GM13977 (cell line): ENCODE measurements at regions not wholly inside any gene's neighbourhood (a gene's known extent, or its start where the extent isn't known, plus 50 kb on each side); places are given as distances from the start of the nearest gene placed in this dataset.
"Not testable (repeated sequence)": the region's sequence is repeated elsewhere in the genome, so short reads cannot be mapped to it uniquely, and the experiment has no call there.

Experiments
- DNase-seq: peaks from one replicate; pipeline ENCODE4 v3.0.0; 2012; ENCODE audit warnings: low spot score
- in situ Hi-C: fragments of 300-500 bp; cut with MboI; formaldehyde crosslinking; loops from one replicate; pipeline ENCODE4 v1.12.0; 2022; ENCODE audit warnings: low sequenced_read_pairs, low pct_unique_long_range_greater_than_20kb, mixed read lengths, inconsistent platforms; ENCODE audit not compliant: unreplicated experiment
- TF ChIP-seq, protein P1 (sequence below): IDR thresholded peaks from 2 replicates; pipeline ENCODE4 v1.5.1; 2012; ENCODE audit warnings: mild to moderate bottlenecking, control low read depth; ENCODE audit not compliant: insufficient read depth; ENCODE audit errors: extremely low read depth, missing control alignments

DNA sequence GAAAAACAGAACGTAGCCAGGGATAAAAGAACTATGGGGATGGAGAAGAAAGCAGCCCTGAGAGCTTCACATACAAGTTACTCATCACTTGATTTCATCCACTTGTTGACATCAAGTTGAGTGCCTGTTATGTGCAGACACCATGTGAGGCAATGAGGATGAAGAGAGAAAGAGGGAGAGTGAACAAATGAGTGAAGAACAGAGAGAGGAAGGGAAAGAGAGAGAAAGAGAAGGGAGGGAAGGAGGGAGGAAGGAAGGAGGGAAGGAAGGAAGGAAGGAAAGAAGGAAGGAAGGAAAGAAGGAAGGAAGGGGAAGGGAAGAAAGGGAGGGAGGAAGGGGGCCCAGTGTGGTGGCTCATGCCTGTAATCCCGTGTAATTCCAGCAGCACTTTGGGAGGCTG lies 72.3 kb upstream of the SMAD3 start:
- TF ChIP-seq, protein P1, sequence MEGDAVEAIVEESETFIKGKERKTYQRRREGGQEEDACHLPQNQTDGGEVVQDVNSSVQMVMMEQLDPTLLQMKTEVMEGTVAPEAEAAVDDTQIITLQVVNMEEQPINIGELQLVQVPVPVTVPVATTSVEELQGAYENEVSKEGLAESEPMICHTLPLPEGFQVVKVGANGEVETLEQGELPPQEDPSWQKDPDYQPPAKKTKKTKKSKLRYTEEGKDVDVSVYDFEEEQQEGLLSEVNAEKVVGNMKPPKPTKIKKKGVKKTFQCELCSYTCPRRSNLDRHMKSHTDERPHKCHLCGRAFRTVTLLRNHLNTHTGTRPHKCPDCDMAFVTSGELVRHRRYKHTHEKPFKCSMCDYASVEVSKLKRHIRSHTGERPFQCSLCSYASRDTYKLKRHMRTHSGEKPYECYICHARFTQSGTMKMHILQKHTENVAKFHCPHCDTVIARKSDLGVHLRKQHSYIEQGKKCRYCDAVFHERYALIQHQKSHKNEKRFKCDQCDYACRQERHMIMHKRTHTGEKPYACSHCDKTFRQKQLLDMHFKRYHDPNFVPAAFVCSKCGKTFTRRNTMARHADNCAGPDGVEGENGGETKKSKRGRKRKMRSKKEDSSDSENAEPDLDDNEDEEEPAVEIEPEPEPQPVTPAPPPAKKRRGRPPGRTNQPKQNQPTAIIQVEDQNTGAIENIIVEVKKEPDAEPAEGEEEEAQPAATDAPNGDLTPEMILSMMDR = no peak
- in situ Hi-C loops = no loop called here

DNA sequence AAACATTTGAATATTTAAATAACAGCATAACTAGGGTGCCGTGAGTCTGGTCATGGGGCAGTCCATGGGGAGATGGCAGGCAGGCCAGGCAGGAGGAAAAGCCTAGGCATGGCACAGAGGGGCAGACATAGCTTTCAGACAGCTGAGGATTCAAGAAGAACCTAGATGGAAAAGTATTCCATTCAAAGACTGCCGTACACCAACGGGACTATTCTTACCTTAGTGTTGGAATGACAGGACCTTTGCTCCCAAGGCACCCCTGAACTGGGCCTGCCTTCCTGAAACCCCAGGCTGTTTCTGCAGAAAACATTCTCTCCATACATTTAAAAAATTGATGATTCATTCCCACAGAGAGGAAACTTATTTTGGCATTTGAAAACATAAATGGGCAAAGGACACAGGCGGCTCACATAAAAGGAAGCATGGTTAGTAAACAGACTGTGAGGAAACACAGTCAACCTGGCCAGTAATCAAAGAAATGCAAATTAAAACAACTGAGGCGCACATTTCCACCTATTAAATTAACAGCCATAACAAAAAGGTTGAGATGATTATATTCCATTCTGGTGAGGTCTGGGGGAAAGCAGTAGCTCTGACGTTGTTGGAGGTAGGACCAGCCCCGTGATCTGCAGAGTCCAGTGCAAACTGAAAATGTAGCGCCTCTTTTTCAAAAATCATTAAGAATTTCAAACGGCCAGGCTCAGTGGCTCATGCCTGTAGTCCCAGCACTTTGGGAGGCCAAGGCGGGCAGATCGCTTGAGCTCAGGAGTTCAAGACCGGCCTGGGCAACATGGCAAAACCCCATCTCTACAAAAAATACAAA lies 71.3 kb upstream of the SMAD3 start:
- in situ Hi-C loops = no loop called here
- DNase-seq = no peak

More for the DNA sequence above, 72.3 kb upstream of the SMAD3 start:
- no peak for DNase-seq

DNA sequence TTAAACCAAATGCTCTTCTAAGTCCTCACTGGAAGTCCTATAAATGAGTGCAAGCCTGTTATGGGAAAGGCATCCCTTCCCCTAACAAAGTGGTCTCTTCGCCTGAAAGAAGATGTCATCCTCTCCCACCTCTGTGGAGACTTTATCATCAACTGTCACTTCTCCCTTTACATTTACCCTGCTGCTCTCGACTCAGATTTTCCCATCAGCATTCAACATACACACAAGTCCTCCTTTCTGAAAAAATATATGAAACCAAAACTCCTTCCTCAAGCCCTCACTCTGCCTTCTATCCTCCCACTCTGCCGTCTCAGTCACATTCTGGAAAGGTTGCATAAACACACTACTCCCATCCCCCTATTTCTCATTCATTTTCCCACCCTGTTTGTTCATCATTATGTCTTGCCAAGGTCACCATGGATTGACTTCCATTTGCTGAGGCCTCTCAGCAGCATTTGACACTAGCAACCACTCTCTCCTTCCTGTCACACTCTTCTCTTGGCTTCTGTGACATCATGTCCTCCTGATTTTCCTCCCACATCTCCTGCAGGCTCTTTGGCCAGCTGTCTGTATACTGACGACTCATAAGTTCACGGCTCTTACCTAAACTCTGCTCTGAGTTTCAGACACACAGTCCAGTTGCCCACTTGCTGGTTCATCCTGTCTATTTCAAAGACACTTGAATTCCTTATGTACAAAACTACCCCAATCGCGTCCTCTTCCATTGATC lies 70.3 kb upstream of the SMAD3 start:
- DNase-seq = no peak
- TF ChIP-seq, protein P1 = no peak
- in situ Hi-C loops = no loop called here

More for the DNA sequence above, 71.3 kb upstream of the SMAD3 start:
- TF ChIP-seq, protein P1 = no peak

DNA sequence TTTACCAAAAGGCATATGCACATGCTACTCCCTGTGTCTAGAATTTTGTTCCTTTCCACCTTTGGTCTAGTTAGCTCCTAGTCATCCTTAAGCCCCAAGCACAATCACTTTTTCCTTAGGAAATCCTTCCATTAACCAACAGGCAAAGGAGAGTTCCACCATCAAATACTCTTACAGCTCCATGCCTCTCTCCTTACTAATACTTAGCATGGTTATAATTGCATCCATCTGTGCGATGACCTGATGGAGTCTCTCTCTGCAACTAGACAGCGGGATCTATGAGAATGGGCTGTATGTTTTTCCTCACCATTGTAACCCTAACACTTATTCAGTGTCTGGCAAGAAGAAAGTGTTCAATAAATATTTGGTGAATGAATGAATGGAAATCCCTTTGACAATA lies 69.3 kb upstream of the SMAD3 start:
- DNase-seq = no peak
- in situ Hi-C loops = no loop called here
- TF ChIP-seq, protein P1 = no peak

DNA sequence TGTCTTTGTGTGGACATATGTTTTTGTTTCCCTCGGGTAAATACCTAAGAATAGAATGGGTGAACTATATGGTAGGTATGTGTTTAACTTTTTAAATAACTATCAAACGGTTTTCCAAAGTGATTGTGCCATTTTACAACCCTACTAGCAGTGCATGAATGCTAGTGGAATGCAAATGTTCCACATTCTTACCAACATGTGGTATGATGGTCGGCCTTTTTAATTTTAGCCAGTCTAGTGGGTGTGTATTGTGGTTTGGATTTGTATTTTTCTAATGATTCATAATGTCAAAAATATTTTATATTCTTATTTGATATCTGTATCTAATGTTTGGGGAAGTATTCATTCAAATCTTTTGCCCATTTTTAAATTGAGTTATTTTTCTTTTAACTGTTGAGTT lies 68.2 kb upstream of the SMAD3 start:
- in situ Hi-C loops = no loop called here
- DNase-seq = no peak

DNA sequence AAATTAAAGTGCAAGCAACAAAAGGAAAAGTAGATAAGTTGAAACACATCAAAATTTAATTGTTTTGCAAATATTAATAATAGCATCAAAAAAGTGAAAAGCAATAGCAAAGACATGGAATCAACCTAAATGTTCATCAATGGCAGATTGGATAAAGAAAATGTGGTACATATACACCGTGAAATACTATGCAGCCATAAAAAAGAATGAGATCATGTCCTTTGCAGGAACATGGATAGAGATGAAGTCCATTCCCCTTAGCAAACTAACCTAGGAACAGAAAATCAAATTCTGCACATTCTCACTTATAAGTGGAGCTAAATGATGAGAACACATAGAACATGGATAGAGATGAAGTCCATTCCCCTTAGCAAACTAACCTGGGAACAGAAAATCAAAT lies 67.2 kb upstream of the SMAD3 start:
- in situ Hi-C loops = not testable (repeated sequence)

More for the DNA sequence above, 68.2 kb upstream of the SMAD3 start:
- TF ChIP-seq, protein P1 = no peak

More for the DNA sequence above, 67.2 kb upstream of the SMAD3 start:
- DNase-seq = not testable (repeated sequence)
